ENCODE measurements at regions not wholly inside any gene's neighbourhood (a gene's known extent, or its start where the extent isn't known, plus 50 kb on each side); places are given as distances from the start of the nearest gene placed in this dataset.
"Not testable (repeated sequence)": the region's sequence is repeated elsewhere in the genome, so short reads cannot be mapped to it uniquely, and the experiment has no call there.

- no peak for DNase-seq
These were observed 326.8 kb downstream of the PPP4R3C start for GRCh38 chrX:27136325-27136724.

- DNase-seq: no peak
These were observed 330.3 kb downstream of the PPP4R3C start for GRCh38 chrX:27132862-27133261.

GRCh38 chrX:27087176-27087575, 376.0 kb downstream of the PPP4R3C start:
- not testable (repeated sequence) for DNase-seq

GRCh38 chrX:27086237-27086636, 376.9 kb downstream of the PPP4R3C start:
- DNase-seq: no peak

GRCh38 chrX:27085346-27085745, 377.8 kb downstream of the PPP4R3C start:
- DNase-seq: no peak

- no peak for DNase-seq
These were observed 384.8 kb downstream of the PPP4R3C start for GRCh38 chrX:27078371-27078770.

- no peak for DNase-seq
These were observed 405.3 kb downstream of the PPP4R3C start for GRCh38 chrX:27057883-27058282.

- DNase-seq: no peak
These were observed 423.8 kb downstream of the PPP4R3C start for GRCh38 chrX:27039332-27039731.

GRCh38 chrX:27008486-27008885, 454.7 kb downstream of the PPP4R3C start:
- DNase-seq: peak; percentile 69 to 75

GRCh38 chrX:26999634-27000033, 463.5 kb downstream of the PPP4R3C start:
- no peak for DNase-seq

- DNase-seq: no peak
These were observed 504.9 kb downstream of the PPP4R3C start for GRCh38 chrX:26958261-26958660.

GRCh38 chrX:26954029-26954428, 509.1 kb downstream of the PPP4R3C start:
- no peak for DNase-seq

- no peak for DNase-seq
These were observed 510.9 kb downstream of the PPP4R3C start for GRCh38 chrX:26952213-26952612.

GRCh38 chrX:26927419-26927818, 535.7 kb downstream of the PPP4R3C start:
- no peak for DNase-seq

- no peak for DNase-seq
These were observed 538.1 kb downstream of the PPP4R3C start for GRCh38 chrX:26925088-26925487.

- no peak for DNase-seq
These were observed 540.9 kb downstream of the PPP4R3C start for GRCh38 chrX:26922278-26922677.

GRCh38 chrX:26918631-26919030, 544.5 kb downstream of the PPP4R3C start:
- peak; percentile 4 to 11 for DNase-seq

- DNase-seq: no peak
These were observed 546.1 kb downstream of the PPP4R3C start for GRCh38 chrX:26916991-26917390.

- DNase-seq: no peak
These were observed 548.1 kb downstream of the PPP4R3C start for GRCh38 chrX:26915064-26915463.

- no peak for DNase-seq
These were observed 548.9 kb downstream of the PPP4R3C start for GRCh38 chrX:26914232-26914631.

GRCh38 chrX:26911785-26912184, 551.4 kb downstream of the PPP4R3C start:
- not testable (repeated sequence) for DNase-seq

GRCh38 chrX:26909728-26910127, 553.4 kb downstream of the PPP4R3C start:
- no peak for DNase-seq

GRCh38 chrX:26908218-26908617, 554.9 kb downstream of the PPP4R3C start:
- no peak for DNase-seq

GRCh38 chrX:26889574-26889973, 573.6 kb downstream of the PPP4R3C start:
- peak in 1 of 2 experiments; percentile 20 for DNase-seq

- DNase-seq: no peak
These were observed 589.4 kb downstream of the PPP4R3C start for GRCh38 chrX:26873736-26874135.

- DNase-seq: no peak
These were observed 591.2 kb downstream of the PPP4R3C start for GRCh38 chrX:26871967-26872366.

Data from NCI-H446 (cell line).